Fibroblast of pulmonary artery (primary cell): ENCODE measurements at regions not wholly inside any gene's neighbourhood (a gene's known extent, or its start where the extent isn't known, plus 50 kb on each side); places are given as distances from the start of the nearest gene placed in this dataset.

Experiments
- DNase-seq: peaks from one replicate; pipeline ENCODE4 v3.0.0-alpha.2; 2010; ENCODE audit warnings: low read depth
- H3K4me3 ChIP-seq: replicated peaks from 2 replicates; pipeline ENCODE4 v1.5.1; 2011; ENCODE audit warnings: low read depth, mild to moderate bottlenecking, control low read depth, low read length, moderate library complexity
- CTCF ChIP-seq: IDR thresholded peaks from 2 replicates; pipeline ENCODE4 v1.5.1; 2011; ENCODE audit warnings: mild to moderate bottlenecking, control low read depth, low read length, inconsistent platforms; ENCODE audit errors: missing control alignments

- TF ChIP-seq CTCF, result no peak
- H3K4me3 ChIP-seq, result no peak overlapping the region
- no peak for DNase-seq
Measured at GRCh38 chr5:107169867-107170266, 500.9 kb downstream of the EFNA5 start.

- DNase-seq, result no peak
Measured at GRCh38 chr5:107168848-107169752, 501.6 kb downstream of the EFNA5 start.

GRCh38 chr5:107168086-107168485 lies 502.7 kb downstream of the EFNA5 start:
- DNase-seq, result no peak
- no peak overlapping the region for H3K4me3 ChIP-seq
- TF ChIP-seq CTCF, result no peak

More at GRCh38 chr5:107168848-107169752, 501.6 kb downstream of the EFNA5 start:
- no peak for TF ChIP-seq CTCF
- H3K4me3 ChIP-seq, result no peak overlapping the region

GRCh38 chr5:107165296-107165695 lies 505.4 kb downstream of the EFNA5 start:
- no peak for TF ChIP-seq CTCF
- DNase-seq, result no peak
- H3K4me3 ChIP-seq, result no peak overlapping the region

- no peak for TF ChIP-seq CTCF
- no peak overlapping the region for H3K4me3 ChIP-seq
- DNase-seq, result no peak
Measured at GRCh38 chr5:107157809-107158208, 512.9 kb downstream of the EFNA5 start.

- H3K4me3 ChIP-seq, result no peak overlapping the region
- no peak for TF ChIP-seq CTCF
- DNase-seq, result no peak
Measured at GRCh38 chr5:107155707-107156106, 515.0 kb downstream of the EFNA5 start.

- H3K4me3 ChIP-seq, result no peak overlapping the region
- DNase-seq, result no peak
- TF ChIP-seq CTCF, result no peak
Measured at GRCh38 chr5:107154593-107154992, 516.1 kb downstream of the EFNA5 start.
